ENCODE measurements at regions not wholly inside any gene's neighbourhood (a gene's known extent, or its start where the extent isn't known, plus 50 kb on each side); places are given as distances from the start of the nearest gene placed in this dataset.
"Not testable (repeated sequence)": the region's sequence is repeated elsewhere in the genome, so short reads cannot be mapped to it uniquely, and the experiment has no call there.

DNA sequence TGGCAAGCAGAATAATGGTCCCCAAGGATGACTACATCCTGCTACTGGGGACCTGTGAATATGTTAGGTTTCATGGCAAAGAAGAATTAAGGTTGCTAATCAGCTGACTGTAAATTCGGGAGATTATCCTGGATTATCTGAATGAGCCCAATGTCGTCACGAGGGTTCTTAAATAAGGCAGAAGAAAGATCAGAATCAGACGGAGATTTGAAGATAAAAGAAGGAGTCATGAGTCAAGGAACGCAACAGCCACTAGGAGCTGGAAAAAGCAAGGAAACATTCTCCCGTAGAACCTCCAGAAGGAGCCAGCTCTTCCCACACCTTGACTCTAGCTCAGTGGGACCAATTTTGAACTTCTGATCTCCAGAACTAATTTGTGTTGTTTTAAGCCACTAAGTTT, 82.9 kb upstream of the APBB1IP start:
- no peak for DNase-seq (ENCODE audit: low spot score)

DNA sequence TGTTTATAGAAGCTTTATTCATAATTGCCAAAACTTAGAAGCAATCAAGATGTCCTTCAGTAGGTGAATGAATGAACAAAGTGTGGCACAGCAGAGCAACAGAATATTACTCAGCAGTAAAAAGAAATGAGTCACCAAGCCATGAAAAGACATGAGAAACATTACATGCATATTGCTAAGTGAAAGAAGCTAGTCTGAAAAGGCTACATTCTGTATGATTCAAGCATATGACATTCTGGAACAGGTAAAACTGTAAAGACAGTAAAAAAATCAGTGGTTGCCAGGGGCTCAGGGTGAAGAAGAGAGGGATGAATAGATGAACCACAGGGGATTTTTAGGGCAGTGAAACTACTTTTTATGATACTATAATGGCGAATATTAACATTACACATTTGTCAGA, 80.9 kb upstream of the APBB1IP start:
- DNase-seq (ENCODE audit: low spot score), result no peak

DNA sequence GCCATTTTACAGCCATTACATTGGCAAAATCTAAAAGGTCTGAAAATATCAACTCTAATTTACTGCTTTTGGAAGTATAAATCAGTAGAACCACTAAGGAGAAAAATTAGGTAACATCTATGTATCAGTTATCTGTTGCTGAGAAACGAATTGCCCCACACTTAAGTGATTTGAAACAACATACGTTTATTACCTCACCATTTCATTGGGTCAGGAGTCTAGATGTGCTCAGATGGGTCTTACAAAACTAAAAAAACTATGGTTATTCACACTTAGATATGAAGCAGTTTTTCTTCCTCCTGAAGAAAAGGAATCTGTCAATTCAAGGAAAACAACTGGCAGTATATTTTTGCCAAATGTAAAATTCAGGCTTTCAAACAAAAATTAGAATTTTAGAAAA, 80.1 kb upstream of the APBB1IP start:
- no peak for DNase-seq (ENCODE audit: low spot score)

DNA sequence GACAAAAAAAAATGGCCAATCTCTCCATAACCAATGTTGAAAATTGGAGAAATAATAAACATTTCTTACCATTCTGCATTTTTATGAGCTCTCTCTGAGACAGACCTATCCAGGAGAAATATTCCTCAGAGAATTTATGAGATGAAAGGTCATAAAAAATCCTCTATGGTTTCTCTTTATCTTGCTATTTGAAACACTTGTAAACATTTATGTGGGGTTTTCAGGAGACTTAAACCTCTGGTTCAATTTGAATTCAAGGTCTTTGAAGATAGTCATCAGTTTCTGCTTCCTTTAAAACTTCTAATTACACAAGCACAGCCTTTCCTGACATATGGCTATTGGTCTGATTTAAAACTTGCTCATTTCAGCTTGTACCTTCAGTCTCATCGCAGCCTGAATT, 78.5 kb upstream of the APBB1IP start:
- no peak for DNase-seq (ENCODE audit: low spot score)

DNA sequence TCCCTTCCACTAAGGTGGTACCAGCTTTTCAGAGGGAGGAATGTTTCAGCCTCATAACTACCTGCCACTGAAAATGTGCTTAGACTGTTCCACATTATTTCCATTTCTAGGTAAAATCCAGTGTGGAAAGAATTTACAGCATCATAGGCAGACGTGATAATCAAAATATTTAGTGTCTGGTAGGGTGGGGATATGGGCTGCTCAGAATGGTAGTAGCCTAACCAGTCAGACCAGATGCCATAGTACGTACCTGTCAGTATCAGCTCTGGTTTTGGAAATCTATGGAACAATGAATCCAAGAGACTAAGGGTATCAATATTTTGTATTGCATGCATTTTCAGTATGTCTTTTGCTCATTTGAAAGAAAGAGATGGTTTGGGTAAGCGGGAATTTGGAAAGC, 76.8 kb upstream of the APBB1IP start:
- DNase-seq (ENCODE audit: low spot score), result no peak

DNA sequence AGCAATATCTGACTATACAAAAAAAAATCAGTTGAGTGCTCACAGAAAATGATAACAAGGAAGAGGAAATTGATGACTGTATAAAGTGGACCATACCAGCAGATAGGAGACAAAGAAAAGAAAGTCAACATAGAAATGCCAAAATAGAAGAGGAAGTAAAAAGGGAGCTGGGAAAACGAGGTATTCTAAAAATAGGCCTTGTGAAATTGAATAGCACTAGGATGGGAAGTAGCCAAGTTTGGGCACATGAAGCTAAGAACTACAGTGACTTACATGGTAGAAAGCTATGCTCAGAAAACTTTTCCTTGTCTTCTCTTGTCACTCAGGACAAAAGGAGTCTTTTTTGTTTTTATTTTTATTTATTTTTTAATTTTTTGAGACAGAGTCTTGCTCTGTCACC, 76.2 kb upstream of the APBB1IP start:
- DNase-seq (ENCODE audit: low spot score), result no peak

DNA sequence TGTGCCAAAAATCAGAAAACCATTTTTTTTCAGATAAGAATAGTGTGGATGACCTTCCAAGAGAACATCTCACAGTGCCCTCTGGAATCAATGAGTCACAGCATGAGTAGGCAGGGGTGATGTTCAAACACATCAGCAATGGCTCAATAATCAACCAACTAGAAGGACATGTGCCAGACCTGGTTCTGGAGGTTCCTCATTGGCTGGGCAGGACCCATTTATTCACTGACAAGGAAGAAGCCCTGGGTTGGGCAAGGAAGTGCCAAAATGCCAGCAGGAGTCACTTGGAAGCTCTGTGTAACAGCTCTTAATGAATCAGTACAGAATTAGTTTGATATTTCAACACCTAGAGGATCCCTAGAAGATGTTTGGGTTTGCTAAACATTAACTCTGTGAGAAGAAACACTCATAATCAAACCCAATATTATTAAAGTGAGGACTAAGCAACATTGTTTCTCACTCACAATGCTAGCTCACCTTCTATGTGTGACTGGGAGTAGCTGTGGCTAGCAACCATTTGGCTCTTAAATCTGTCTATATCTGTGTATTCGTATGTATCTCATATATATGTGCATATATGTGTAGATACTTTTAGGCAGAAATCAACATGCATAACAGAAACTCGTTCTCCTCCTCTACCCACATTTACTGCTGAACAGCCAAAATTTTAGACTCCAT, 72.3 kb upstream of the APBB1IP start:
- no peak for DNase-seq (ENCODE audit: low spot score)

DNA sequence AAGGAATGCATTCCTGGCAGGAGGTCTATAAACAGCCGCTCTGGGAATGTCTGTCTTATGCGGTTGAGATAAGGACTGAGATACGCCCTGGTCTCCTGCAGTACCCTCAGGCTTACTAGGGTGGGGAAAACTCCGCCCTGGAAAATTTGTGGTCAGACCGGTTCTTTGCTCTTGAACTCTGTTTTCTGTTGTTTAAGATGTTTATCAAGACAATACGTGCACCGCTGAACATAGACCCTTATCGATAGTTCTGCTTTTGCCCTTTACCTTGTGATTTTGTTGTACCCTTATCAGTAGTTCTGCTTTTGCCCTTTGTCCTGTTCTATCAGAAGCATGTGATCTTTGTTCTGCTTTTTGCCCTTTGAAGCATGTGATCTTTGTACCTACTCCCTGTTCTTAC, 71.1 kb upstream of the APBB1IP start:
- not testable (repeated sequence) for DNase-seq (ENCODE audit: low spot score)

DNA sequence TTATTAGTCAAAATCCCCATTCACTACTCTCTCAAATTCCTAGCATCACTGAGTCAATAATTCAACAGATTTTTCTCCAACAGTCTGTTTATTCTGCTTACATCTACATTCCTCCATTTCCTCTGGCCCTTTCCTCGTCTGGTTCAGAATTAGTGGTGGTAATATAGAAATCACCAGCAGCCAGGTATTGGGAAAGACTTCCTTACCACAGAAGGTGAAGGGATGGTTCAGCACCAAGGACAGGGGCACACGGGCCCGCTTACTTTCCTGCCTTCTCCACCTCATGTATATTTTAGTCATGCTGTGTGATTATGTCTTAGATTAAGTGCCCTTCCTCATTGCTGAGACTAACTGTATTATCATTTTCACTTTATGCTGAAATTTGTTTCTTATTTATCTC, 70.4 kb upstream of the APBB1IP start:
- DNase-seq (ENCODE audit: low spot score), result peak; percentile 12

DNA sequence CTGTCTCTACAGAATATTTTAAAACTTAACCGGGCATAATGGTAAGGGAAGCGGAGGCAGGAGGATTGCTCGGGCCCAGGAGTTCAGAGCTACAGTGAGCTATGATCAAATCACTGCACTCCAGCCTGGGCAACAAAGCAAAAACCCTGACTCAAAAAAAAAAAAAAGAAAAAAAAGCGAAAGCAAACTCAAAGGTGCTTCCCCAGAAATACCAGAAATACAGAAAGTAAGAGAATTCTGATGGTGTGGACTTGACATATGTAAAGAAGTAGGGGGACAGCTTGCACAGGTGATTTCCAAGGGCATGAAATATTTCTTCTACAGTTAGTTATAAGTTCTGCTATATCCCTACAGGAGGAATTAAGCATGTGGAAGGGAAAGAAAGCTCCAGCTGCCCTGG, 69.7 kb upstream of the APBB1IP start:
- DNase-seq (ENCODE audit: low spot score), result no peak

DNA sequence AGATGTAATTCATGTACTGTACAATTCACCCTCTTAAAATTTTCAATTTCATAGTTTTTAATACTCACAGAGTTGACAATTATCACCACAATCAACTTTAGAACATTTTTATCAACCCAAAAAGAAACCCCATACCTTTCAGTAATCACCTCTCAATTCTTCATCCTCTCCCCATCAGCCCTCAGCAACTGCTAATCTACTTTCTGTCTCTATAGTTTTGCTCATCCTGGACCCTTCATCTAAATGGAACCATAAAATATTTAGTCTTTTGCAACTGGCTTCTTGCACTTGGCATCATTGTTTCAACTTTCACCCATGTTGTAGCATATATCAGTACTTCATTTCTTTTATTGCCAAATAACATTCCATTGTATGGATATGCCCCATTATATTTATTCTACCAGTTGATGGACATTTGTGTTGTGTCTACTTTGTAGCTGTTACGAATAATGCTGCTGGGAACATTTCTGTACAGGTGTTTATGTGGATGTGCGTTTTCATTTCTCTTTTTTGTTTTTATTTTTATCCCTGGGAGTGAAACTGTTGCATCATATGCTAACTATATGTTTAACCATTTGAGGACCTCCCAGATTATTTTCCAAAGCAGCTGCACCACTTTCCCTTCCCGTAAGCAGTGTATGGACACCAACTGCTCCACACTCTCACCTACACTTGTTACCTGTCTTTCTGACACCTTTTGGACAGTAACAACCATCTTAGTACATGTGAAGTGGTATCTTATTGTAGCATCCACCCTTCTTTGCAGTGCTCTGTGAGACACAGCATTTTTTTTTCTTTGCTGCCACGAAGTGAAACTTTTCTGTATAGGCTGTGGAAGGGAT, 65.4 kb upstream of the APBB1IP start:
- no peak for DNase-seq (ENCODE audit: low spot score)

DNA sequence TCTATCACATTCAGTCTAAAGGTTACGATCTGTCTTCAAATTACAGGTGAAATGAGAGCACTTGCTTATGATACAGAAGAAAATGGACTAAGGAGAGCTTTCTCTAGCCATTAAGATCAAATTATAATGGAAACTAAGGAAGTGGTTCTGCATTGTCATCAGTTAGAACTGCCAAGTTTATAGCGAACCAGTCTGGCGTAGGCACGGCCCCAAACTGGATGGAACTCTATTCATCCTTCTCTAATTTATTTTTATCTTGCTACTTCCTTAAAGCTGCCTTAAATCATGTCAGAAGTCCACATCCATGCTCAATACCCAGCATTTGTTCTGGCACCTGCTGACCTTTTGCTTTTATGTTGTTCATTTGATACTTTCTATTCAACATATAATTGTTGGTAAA, 63.7 kb upstream of the APBB1IP start:
- no peak for DNase-seq (ENCODE audit: low spot score)

DNA sequence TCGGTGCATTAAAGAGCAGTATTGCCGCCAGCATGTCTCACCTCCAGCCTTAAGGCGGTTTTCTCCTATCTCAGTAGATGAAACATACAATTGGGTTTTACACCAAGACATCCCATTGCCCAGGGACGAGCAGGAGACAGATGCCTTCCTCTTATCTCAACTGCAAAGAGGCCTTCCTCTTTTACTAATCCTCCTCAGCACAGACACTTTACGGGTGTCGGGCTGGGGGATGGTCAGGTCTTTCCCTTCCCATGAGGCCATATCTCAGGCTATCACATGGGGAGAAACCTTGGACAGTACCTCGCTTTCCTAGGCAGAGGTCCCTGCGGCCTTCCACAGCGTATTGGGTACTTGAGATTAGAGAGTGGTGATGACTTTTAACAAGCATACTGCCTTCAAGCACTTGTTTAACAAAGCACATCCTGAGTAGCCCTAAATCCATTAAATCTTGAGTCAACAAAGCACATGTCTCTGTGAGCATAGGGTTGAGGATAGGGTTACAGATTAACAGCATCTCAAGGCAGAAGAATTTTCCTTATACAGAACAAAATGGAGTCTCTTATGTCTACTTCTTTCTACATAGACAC, 60.8 kb upstream of the APBB1IP start:
- not testable (repeated sequence) for DNase-seq (ENCODE audit: low spot score)

DNA sequence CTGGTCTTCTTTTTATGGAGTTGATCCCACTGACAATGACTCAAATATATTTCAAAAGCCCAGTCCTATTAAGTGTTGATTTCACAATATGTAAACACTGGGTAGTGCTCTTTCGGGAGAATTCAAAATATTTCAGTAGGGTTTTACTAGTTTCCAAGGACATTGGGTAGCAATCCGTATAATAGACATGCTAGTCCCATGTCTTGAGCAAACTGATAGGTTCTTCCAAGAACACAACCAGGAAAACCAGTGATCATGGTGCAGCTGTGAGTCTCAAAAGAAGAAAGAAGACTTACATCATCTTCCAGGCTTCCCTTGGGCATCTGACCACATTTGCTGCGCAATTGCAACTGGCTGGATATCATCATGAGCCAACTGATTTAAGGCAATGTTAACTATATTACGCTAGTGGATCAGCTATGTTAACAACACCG, 59.3 kb upstream of the APBB1IP start:
- DNase-seq (ENCODE audit: low spot score), result no peak

DNA sequence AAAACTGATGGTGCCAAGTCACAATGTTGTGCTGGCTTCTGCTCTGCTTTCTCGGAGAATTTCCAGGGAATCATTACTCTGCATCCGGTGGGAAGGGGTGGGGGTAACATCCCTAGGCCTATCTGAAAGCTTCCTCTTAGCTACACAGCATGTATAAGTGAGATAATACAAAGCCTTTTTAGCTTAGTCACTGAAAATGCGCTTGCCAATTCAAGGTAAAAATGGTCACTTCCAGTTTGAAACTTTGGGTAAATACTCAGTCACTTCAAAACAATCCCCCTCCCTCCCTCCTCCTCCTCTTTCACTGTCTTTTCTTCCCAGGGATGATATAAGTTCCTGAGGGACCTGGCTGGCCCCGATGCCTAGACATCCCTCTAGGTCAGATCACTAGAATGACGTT, 57.3 kb upstream of the APBB1IP start:
- DNase-seq (ENCODE audit: low spot score), result no peak

DNA sequence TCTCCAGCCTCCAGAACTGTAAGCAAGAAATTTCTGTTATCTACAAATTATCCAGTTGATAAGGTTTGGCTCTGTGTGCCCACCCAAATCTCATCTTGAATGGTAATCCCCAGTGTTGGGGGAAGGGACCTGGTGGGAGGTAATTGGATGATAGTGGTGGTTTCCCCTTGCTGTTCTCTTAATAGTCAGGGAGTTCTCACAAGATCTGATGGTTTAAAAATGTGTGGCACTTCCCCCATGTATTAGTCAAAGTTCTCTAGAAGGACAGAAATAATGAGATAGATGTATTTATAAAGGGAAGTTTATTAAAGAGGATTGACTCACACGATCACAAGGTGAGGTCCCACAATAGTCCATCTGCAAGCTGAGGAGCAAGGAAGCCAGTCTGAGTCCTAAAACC, 56.2 kb upstream of the APBB1IP start:
- DNase-seq (ENCODE audit: low spot score), result no peak

DNA sequence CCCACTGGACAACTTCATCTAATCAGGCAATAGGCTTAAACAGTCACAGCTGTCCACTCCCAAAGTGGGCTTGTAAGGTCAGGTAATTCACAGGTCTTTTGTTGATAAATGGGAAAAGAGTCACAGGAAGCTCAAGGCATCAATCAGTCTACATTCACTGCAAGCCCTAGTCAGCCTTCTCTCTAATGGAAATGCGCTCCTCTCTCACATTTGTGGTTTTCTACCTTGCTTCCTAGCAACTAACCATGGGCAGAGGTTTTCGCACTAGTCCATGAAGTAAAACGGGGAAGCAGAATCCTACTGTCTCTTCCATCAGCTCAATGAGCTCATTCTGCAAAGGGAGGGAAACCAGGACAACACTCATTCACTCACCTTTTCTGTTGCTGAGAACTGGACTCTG, 53.5 kb upstream of the APBB1IP start:
- DNase-seq (ENCODE audit: low spot score), result no peak

DNA sequence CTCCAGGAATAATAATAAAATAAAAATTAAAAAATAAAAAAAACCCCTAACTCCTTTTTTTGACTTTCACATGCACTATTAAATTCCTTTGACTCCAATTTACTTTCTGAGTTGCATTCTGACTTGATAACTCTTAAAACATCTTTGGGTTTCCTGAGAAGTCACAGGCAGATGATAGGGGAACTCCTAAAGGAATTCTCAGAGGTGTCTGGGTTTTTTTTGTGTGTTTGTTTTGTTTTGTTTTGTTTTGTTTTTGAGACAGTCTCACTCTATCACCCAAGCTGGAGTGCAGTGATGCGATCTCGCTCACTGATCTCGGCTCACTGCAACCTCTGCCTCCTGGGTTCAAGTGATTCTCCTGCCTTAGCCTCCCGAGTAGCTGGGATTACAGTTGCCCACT, 52.7 kb upstream of the APBB1IP start:
- DNase-seq (ENCODE audit: low spot score), result no peak

DNA sequence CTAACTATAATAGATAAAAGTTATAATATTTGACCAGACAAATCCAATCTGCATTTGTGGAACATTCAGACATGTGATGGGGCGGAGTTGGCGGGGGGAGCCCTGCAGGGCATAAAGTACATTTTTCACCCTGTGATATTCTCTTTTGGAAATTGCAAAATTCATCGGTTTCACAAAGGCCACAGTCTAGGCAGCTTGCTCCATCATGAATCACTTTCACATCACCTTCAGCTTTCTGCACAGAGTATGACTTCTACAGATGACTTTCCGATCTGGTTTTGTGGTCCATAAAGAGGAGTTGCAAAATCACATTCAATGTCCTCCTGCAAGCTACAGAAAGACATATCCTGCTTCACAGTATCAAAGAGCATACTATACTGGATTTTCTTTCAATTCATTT, 51.4 kb upstream of the APBB1IP start:
- no peak for DNase-seq (ENCODE audit: low spot score)

Data from COLO829 (cell line).